Stimulated activated CD8-positive, alpha-beta memory T cell treated with anti-CD3 and anti-CD28 coated beads, Interleukin-4, amount 100 ng/mL, for 24 hours (primary cell): ENCODE measurements at regions not wholly inside any gene's neighbourhood (a gene's known extent, or its start where the extent isn't known, plus 50 kb on each side); places are given as distances from the start of the nearest gene placed in this dataset.

Source experiments
- DNase-seq: peaks from one replicate; pipeline ENCODE4 v3.0.0-alpha.2; 2020; ENCODE audit warnings: low read depth

DNA sequence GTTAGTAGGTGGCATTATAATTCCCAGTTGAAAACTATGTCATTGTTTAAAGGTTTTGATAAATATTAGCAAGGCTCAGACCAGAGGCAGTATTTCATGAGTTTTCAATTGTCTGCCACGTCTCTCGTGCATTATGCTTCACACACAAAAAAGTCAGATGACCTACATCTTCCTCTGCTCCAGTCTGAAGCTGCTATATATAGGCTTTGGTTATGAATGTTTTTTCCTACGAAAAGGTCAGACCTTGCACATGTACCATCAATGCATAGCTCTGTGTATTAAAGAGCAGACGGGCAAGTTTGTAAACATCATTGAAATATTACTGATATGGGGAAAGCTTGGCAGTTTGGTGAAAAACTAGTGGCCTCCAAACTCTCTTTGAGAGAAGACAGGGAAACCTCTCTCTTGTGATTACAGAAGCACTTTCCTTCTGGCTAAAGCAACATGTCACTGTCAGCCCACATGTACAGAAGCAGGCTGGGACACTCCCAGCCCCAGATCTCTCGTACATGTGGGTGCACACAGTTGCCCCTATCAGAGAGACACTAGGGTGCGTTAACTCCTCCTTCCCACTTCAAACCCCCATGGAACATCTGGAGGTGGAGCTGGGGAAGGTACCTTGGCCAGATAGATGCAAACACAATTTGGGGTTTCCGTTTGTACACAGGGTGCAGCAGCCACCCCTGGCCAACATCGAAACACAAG, 184.0 kb upstream of the BCL6 start:
- no peak for DNase-seq

GRCh38 chr3:187930021-187930420, 184.8 kb upstream of the BCL6 start:
- no peak for DNase-seq

DNA sequence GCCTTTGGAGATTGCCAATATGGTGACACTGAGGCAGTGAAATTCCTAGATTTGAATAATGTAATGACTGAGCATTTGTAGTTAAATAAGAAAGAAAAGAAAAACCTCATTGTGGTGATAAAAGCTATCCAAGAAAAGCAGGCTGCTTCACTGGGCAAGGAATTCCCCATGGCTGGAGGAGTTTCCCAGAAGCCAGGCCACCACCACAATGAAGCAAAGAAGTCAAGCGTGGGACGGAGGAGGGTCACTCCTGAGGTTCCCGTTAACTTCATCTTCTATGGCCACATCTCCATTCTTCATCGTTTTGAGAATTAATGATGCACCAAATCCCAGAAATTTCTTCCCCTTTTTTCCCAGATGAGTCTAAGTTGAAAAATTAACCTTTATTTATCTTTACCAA, 185.8 kb upstream of the BCL6 start:
- DNase-seq, result no peak

DNA sequence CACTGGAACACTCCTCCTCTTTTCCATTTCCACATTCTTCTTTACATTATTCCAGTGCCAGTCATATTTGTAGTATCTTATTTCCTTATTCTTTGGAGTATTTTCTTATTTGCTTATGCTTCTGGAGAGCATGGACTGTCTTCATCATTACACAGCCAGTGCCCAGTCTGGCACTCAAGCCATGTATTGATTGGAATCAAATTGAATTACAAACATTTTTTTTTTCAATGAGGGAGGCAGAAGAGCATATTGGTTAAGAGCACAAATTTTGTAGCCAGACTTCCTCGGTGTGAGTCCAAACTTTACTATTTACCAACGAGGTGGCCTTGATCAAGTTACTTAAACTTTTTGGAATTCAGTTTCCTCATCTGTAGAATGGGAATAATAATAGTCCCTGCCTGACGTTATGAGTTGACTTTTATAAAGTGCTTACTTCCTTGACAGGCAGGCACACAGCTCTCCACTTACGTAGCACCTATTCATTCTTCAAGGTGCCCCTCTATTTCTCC, 186.6 kb upstream of the BCL6 start:
- DNase-seq, result no peak

DNA sequence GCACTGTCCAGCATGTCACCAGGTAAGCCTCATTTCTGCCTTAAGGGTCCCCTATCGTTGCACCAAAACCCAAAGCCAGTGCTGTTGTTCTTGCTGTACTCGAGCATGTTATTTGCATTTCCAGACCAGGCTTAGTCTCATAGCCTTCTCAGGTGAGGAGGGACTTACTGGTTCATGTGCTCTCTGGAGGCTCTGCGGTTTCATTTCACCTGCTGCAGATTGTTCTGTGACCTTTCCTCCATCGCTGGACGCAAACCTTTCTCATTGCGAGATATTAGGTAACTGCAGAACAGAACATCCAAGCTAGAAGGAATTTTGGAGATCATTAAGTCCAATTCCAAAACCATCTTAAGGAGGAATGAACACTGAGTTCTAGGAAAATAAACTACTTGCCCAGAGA, 187.3 kb upstream of the BCL6 start:
- DNase-seq, result no peak

DNA sequence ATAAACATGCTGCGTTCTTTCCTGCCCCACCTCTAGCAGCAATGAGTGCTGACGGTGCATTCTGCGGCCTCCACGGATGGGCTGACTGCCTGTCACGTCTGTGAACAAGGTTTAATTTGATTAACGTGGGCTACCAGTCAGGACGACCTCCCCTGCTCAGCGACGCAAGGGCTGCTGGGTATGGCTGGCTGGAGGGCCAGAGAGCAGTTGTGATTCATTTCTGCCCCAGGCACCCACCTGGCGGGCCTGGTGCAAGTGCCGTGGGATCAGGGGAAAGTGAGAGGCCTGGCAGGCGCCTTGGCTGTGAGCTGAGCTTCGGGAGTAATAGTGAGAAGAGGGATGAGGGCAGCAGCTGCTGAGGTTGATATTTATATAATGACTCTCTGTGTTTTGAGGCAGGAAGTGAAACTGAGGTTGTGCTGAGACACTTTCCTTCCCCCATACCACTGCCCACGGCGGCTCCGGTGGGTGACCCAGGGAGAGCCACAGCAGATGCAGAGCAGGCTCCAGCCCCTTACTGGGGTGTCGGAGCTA, 190.4 kb upstream of the BCL6 start:
- no peak for DNase-seq

DNA sequence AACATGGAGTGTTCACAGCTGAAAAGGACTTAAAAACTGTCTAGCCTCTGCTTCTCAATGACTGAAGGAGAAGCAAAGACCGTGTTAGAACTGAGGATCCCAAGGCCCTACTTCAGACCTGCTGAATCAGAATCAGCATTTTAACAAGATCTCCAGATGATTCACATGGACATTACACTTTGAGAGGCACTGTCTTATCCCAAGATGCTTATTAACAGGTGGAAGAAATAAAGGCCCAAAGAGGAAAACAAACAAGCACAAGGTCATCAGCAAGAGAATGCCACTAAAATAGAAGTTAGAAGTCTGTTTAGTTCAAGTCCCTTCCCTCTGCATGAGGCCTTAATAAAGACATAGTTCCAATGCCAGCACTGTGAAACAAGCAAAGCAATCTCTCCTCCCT, 191.4 kb upstream of the BCL6 start:
- no peak for DNase-seq

GRCh38 chr3:187939891-187940290, 194.6 kb upstream of the BCL6 start:
- DNase-seq, result no peak

DNA sequence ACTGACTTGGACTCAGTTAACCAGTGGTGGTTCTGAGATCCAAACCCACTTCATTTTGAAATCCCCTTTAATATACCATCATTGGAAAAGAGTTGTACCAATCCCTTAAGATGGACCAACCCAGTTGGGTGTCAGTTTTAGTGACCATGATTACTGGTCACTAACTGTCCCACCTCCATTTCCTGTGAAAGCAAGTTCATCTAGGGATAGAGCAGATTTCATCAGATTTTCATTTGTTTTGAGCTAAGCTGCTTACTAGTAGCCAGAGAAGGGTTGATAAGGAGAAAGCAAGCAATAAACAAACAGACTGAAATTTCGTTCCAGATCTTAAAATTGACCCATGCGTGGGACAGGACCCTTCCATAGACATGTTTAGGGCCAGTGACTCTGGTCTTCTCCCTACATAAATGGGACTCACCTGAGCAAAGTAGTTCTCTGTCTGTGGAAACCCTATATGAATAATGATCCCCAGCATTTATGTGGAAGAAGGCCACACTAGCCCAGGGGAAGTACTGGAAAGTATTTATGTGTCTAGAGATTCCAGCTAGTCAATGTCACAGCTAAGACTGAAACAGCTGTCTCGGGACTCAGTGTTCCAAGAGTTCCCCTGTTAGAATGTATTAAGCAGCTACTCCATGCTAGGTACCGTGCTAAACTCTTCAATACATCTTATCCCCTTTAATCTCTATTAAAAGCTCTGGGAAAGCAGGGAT, 196.0 kb upstream of the BCL6 start:
- no peak for DNase-seq

DNA sequence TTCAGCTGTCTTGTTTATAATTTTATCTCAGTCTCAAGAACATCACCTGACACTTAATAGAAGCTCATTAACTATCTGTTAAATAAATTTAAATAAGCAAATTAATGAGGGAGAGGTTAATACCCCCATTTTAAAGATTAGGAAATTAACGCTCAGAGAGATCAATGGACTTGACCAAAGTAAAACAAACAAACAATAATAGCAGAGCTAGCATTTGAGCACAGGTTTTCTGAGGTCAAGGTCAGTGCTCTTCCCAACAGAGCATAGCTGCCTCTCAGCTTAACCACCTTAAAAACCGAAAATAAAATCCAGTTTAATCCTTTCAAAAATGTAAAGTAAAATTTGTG, 196.6 kb upstream of the BCL6 start:
- no peak for DNase-seq

- no peak for DNase-seq
Measured at GRCh38 chr3:187942658-187943241, 197.5 kb upstream of the BCL6 start.

DNA sequence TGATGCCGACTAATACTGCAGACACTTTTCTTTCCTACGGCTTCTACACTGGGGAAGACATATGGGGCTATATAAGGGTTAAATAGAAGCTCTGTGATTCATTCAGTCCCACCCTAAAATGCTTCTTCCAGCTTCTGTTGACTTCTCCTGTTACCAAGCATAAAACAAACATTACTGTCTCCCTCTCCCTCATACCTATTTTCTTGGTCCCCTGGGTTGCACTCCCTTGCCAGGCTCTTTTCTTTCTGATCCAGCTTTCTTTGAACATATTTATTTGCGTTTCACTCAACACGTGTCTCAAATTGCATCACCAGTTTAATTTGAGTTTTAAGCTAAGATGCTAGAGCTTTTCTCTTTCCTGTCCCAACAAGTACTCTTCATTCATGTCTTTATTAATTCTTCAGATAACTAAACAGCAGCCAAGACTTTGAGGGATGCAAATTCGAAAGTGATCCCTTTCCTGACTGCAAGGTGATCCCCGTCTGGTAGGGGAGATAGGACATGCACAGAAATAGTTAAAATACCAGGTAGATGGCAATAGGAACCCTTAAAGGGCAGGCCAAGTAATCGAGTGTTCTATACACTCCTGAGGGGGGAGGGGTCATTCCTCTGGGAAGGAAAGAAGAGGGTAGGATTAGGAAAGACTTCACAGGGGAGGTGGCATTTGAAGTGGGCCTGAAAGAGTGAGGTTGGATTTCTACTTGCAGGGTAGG, 198.6 kb upstream of the BCL6 start:
- DNase-seq, result no peak

DNA sequence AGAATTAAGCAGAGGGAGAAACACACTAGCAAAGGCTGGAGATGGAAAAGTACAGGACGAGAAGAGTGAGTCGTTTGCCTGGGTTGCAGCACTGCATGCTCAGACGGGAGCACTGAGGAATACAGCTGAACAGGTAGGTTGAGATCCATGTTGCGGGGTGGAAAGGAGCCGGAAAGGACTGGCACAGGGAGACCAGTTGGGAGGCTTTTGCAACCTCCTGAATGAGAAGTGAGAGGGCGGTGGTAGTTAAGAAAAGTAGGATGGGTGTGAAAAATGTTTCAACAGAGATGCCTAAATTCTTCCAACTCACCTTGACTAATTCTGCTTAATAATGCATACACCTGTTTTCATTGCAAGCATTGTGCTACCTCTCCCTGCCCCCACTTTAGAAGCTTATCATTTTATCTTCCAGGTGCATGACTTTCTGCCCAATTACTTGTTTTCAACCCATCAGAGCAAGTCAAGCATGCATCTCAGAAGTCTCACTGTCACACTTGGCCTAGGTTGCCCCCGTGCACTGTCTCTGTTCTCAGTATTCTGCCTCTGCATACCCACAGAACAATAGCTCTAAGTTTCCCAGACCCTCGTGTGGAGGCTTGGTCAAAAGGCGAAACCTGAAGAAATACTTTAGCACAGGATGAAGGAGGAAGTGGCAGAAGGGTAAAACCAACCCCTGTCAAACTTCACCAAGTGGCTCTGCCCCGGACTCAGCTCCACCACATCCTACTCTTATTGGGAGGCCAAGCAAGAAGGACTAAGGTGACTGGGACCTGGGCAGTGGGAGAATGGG, 199.3 kb upstream of the BCL6 start:
- no peak for DNase-seq

- DNase-seq, result no peak
Measured at GRCh38 chr3:187945374-187945773, 200.1 kb upstream of the BCL6 start.

GRCh38 chr3:187946163-187946691, 201.0 kb upstream of the BCL6 start:
- DNase-seq, result no peak

DNA sequence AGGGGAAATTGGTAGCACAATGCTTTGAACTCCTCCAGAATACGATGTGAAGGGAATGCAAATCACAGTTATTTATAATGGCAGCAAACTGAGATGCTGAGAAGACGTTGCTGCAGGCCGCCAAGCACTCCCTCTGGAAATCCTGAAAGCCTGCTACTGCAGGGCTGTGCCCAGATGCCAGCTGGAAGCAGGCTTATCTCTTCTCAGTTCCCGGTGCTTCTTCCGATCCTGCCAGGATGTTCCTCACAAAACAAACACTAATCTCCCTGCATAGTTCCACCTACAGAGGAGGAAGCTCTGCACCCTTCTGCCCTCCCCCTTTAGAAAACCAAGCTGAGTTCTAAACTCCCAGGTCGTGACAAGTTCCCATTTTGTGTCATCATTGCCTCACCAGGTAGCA, 201.7 kb upstream of the BCL6 start:
- no peak for DNase-seq

GRCh38 chr3:187947927-187948682, 202.8 kb upstream of the BCL6 start:
- DNase-seq, result no peak

DNA sequence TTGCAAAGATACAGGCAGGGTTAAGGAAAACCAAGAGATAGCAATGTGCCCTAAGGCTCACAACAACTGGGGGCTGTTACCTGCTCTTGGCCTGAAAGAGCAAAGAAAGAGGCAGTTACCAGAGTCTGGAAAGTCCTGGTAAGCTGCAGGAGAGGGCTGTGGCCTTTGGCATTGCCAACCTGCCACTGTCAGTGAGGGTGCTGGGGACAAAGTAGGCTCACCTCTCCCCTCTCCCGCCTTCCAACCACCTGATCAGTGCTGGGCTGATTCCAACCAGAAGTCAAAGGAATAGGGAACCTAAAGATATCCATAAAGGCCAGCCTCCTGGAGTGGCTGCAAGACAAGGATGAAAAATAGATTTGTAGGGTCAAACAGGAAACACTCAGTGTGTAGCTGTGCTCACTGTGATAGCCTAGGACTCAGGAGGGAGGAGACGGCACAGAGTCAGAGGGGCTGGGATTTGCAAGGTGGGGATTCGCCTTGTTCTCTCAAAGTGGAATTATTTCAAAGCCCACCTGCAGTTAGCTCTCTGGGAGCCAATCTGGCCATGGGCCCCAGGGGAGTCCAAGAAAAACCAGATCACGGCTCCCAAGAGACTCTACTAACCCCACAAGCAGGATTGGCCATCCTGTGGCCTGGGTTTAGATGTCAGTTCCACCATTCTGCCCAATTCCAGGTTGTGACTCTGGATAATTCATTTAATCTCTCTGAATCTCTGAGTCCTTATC, 204.0 kb upstream of the BCL6 start:
- no peak for DNase-seq

DNA sequence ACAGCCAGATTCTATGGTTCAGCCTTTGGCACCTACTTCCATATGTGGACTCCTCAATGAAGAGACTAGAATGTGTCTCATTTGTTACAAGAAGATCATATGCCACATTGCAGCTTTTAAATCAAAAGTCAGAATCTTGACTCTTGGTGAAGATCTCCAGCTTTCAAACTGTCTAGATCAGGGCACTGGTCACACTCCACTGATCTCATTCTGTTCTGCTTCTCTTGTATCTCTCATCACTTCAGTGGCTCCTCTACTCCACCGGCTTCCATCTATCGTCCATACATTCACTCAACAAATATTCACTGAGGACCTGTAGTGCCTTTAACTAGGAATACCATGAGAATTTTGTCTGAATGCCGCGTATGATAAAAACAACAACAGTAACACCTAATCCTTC, 203.3 kb upstream of the LPP start:
- DNase-seq, result no peak
